GM12878 (cell line): ENCODE measurements at regions not wholly inside any gene's neighbourhood (a gene's known extent, or its start where the extent isn't known, plus 50 kb on each side); places are given as distances from the start of the nearest gene placed in this dataset.

Experiments
- ATAC-seq: fragments of 200-7000 bp; cut with Tn5 transposase; 3 replicates; pipeline ENCODE4 v1.9.1; 2020; ENCODE audit warnings: mild to moderate bottlenecking, moderate library complexity
- BruUV-seq: library from RNA; stranded (reverse); fragments of 400-500 nt; replicated peaks from 2 replicates; lab custom pipeline; 2021; lab: Mats Ljungman, UMichigan
- CTCF ChIA-PET: fragments of 300-600 bp; sonication (Branson Sonifier 250); formaldehyde crosslinking; extraction: SDS; loops from one replicate; lab custom pipeline; 2021; ENCODE audit warnings: inconsistent platforms; lab: Yijun Ruan, JAX
- POLR2A ChIA-PET: fragments of 350-600 bp; formaldehyde crosslinking; extraction: SDS; loops from one replicate; lab custom pipeline; 2021; ENCODE audit warnings: inconsistent platforms; lab: Charles Lee
- RAD21 ChIA-PET: fragments of 300-600 bp; sonication (Branson Sonifier 250); formaldehyde crosslinking; loops from one replicate; lab custom pipeline; 2023; ENCODE audit warnings: antibody characterized with exemption; ENCODE audit not compliant: unreplicated experiment; lab: Charles Lee
- SMC1A ChIA-PET: fragments of 300-600 bp; sonication (Branson Sonifier 250); formaldehyde crosslinking; loops from one replicate; lab custom pipeline; 2023; ENCODE audit not compliant: unreplicated experiment, uncharacterized antibody; lab: Charles Lee
- DNase-seq: peaks from one replicate; pipeline ENCODE4 v3.0.0-alpha.2; 2011; ENCODE audit warnings: low read depth, low spot score
- FAIRE-seq: peaks from 3 replicates; lab custom pipeline; 2011; peaks lifted over from hg19 to GRCh38; lab: Jason Lieb, UNC
- H2AFZ ChIP-seq: 2 replicates; pipeline ENCODE4 v1.6.0; 2011; ENCODE audit warnings: low read depth, low read length, control low read depth; ENCODE audit not compliant: control insufficient read depth
- H3K27ac ChIP-seq: 2 replicates; pipeline ENCODE4 v1.5.1; 2011; ENCODE audit warnings: control low read depth; ENCODE audit not compliant: control insufficient read depth, insufficient read depth
- H3K27me3 ChIP-seq, 2 experiments: replicated peaks in 1 of 2; 2 replicates each; pipeline versions ENCODE4 v1.6.0 to v1.6.1; 2011; ENCODE audit warnings: low read length in 1 of 2; ENCODE audit not compliant: control insufficient read depth in 2 of 2, insufficient read depth in 2 of 2
- H3K36me3 ChIP-seq, 2 experiments: 2 replicates each; pipeline ENCODE4 v1.5.1; 2011; ENCODE audit warnings: low read length in 1 of 2; ENCODE audit not compliant: control insufficient read depth in 2 of 2, insufficient read depth in 2 of 2
- H3K4me1 ChIP-seq: 2 replicates; pipeline ENCODE4 v1.6.1; 2011; ENCODE audit warnings: mild to moderate bottlenecking, low read length, moderate library complexity, mixed read lengths; ENCODE audit not compliant: control insufficient read depth, insufficient read depth
- H3K4me2 ChIP-seq: 2 replicates; pipeline ENCODE4 v1.6.0; 2011; ENCODE audit warnings: control low read depth; ENCODE audit not compliant: control insufficient read depth, insufficient read depth
- H3K4me3 ChIP-seq: fragments of 200-600 bp; sonication (generic); 2 replicates; pipeline ENCODE4 v1.5.1; 2016
- H3K79me2 ChIP-seq: 2 replicates; pipeline ENCODE4 v1.6.0; 2011; ENCODE audit warnings: low read length; ENCODE audit not compliant: control insufficient read depth, insufficient read depth
- H3K9ac ChIP-seq: 2 replicates; pipeline ENCODE4 v1.8.0; 2011; ENCODE audit warnings: low read length, control low read depth, mixed read lengths; ENCODE audit not compliant: control insufficient read depth, insufficient read depth
- H3K9me3 ChIP-seq: replicated peaks from 3 replicates; pipeline ENCODE4 v1.5.1; 2011; ENCODE audit warnings: mild to moderate bottlenecking, low read length; ENCODE audit not compliant: control insufficient read depth, insufficient read depth
- H4K20me1 ChIP-seq: 2 replicates; pipeline ENCODE4 v1.6.0; 2011; ENCODE audit not compliant: control insufficient read depth, insufficient read depth
- BHLHE40 ChIP-seq, 2 experiments: fragments of 450-650 bp in 1 of 2; IDR thresholded peaks; 2 replicates each; pipeline ENCODE4 v1.6.1; 2011 to 2017; ENCODE audit warnings: low read depth in 2 of 2, borderline replicate concordance in 1 of 2, improper control_type of control experiment in 1 of 2, low read length in 1 of 2, mild to moderate bottlenecking in 1 of 2
- BRCA1 ChIP-seq: IDR thresholded peaks from 2 replicates; pipeline ENCODE4 v1.6.1; 2011; ENCODE audit warnings: low read depth, low read length, improper control_type of control experiment
- CREB1 ChIP-seq: IDR thresholded peaks from 2 replicates; pipeline ENCODE4 v1.6.1; 2012; ENCODE audit warnings: low read depth, mild to moderate bottlenecking, inconsistent platforms
- CREM ChIP-seq: IDR thresholded peaks from 2 replicates; pipeline ENCODE4 v1.6.1; 2014; ENCODE audit warnings: antibody characterized with exemption, low read depth
- DPF2 ChIP-seq: fragments of 450-650 bp; IDR thresholded peaks from 2 replicates; pipeline ENCODE4 v1.6.1; 2017; ENCODE audit warnings: mild to moderate bottlenecking
- EED ChIP-seq: sonication (generic); IDR thresholded peaks from 2 replicates; pipeline ENCODE4 v1.6.1; 2016; ENCODE audit warnings: antibody characterized with exemption, low read depth
- ETV6 ChIP-seq, 2 experiments: fragments of 450-650 bp in 1 of 2; IDR thresholded peaks in 1 of 2; conservative IDR thresholded peaks in 1 of 2; 2 replicates each; pipeline ENCODE4 v1.6.1; 2014; ENCODE audit warnings: antibody characterized with exemption in 1 of 2, borderline replicate concordance in 1 of 2, low read depth in 1 of 2, mild to moderate bottlenecking in 1 of 2, moderate library complexity in 1 of 2
- EZH2 ChIP-seq: IDR thresholded peaks from 2 replicates; pipeline ENCODE4 v1.6.1; 2012; ENCODE audit warnings: low read depth, mild to moderate bottlenecking, control low read depth, inconsistent platforms, low read length, borderline replicate concordance; ENCODE audit not compliant: control insufficient read depth
- FOXM1 ChIP-seq: IDR thresholded peaks from 2 replicates; pipeline ENCODE4 v1.6.1; 2012; ENCODE audit warnings: low read depth, mild to moderate bottlenecking, inconsistent platforms, low read length, moderate library complexity
- IKZF1 ChIP-seq: fragments of 450-650 bp; conservative IDR thresholded peaks from 2 replicates; pipeline ENCODE4 v1.6.1; 2017; ENCODE audit warnings: antibody characterized with exemption, mild to moderate bottlenecking
- IKZF2 ChIP-seq, 2 experiments: fragments of 450-650 bp; IDR thresholded peaks; 2 replicates each; pipeline ENCODE4 v1.6.1; 2017; ENCODE audit warnings: mild to moderate bottlenecking in 2 of 2, moderate library complexity in 2 of 2
- IRF3 ChIP-seq: fragments of 450-650 bp; IDR thresholded peaks from 2 replicates; pipeline ENCODE4 v1.6.1; 2014; ENCODE audit warnings: mild to moderate bottlenecking
- JUNB ChIP-seq: IDR thresholded peaks from 2 replicates; pipeline ENCODE4 v1.6.1; 2016; ENCODE audit warnings: antibody characterized with exemption, mild to moderate bottlenecking
- MTA2 ChIP-seq: fragments of 450-650 bp; IDR thresholded peaks from 2 replicates; pipeline ENCODE4 v1.6.1; 2016; ENCODE audit warnings: low read depth, mild to moderate bottlenecking, moderate library complexity
- MYB ChIP-seq: fragments of 150-350 bp; IDR thresholded peaks from 2 replicates; pipeline ENCODE4 v1.6.1; 2014; ENCODE audit warnings: mild to moderate bottlenecking, low read depth, low read length, borderline replicate concordance
- NBN ChIP-seq: fragments of 450-650 bp; IDR thresholded peaks from 2 replicates; pipeline ENCODE4 v1.6.1; 2016
- NFIC ChIP-seq: IDR thresholded peaks from 2 replicates; pipeline ENCODE4 v1.6.1; 2012; ENCODE audit warnings: low read depth, mild to moderate bottlenecking, inconsistent platforms, low read length, moderate library complexity
- RBBP5 ChIP-seq: fragments of 200-600 bp; sonication (generic); conservative IDR thresholded peaks from 2 replicates; pipeline ENCODE4 v1.6.1; 2016
- RUNX3 ChIP-seq: IDR thresholded peaks from 2 replicates; pipeline ENCODE4 v1.6.1; 2012; ENCODE audit warnings: low read length, inconsistent platforms
- TARDBP ChIP-seq: IDR thresholded peaks from 2 replicates; pipeline ENCODE4 v1.6.1; 2016; ENCODE audit warnings: borderline replicate concordance
- YY1 ChIP-seq: IDR thresholded peaks from 2 replicates; pipeline ENCODE4 v1.6.1; 2011; ENCODE audit warnings: low read depth, mild to moderate bottlenecking, low read length
- ZBED1 ChIP-seq: IDR thresholded peaks from 2 replicates; pipeline ENCODE4 v1.6.1; 2016; ENCODE audit warnings: borderline replicate concordance
- ZSCAN29 ChIP-seq: fragments of 450-650 bp; IDR thresholded peaks from 2 replicates; pipeline ENCODE4 v1.6.1; 2017; ENCODE audit warnings: mild to moderate bottlenecking, moderate library complexity
- WGBS: methylation state at CpG from one replicate; pipeline ENCODE4 v1.1.6; 2016; ENCODE audit warnings: low lambda C conversion rate; ENCODE audit not compliant: insufficient replicate concordance, insufficient coverage; ENCODE audit errors: missing lambda C conversion rate; 5-methylcytosine and 5-hydroxymethylcytosine counted together
- in situ Hi-C: fragments of 300-500 bp; cut with MboI; formaldehyde crosslinking; loops from 9 replicates; pipeline ENCODE4 v1.14.3; 2018; ENCODE audit warnings: mixed read lengths
- intact Hi-C: fragments of 100-400 bp; cut with micrococcal nuclease; formaldehyde crosslinking; loops from one replicate; pipeline ENCODE4 v1.14.2; 2022; ENCODE audit not compliant: unreplicated experiment
- TF ChIP-seq, protein P1 (sequence below): IDR thresholded peaks from 2 replicates; pipeline ENCODE4 v1.6.1; 2012; ENCODE audit warnings: low read length, inconsistent platforms

- no peaks in the 10 kb centered on the region; the same call in 1 of the 3 replicates for H3K9me3 ChIP-seq
- H2AFZ ChIP-seq, result no peak overlapping the region; the same call in 1 of the 2 replicates
- H3K4me2 ChIP-seq, result peak overlapping the region; percentile 40; the same call in 1 of the 2 replicates
- ATAC-seq, result peak; percentile 52
- no peaks in the 10 kb centered on the region for H3K79me2 ChIP-seq
- no peak for DNase-seq
- CTCF ChIA-PET, result interaction anchor here (1.0 to 6.0 kb wide), 7 partner anchors 13 to 213 kb away, joined by 3 to 27 read pairs (median 4); partner anchors contain the start of genes CFAP61 and CRNKL1
- H3K36me3 ChIP-seq, result no peaks in the 10 kb centered on the region
- peaks cover 71% of the 10 kb centered on the region for H3K4me1 ChIP-seq
- FAIRE-seq, result no peak
- POLR2A ChIA-PET, result interaction anchor here (0.6 to 2.2 kb wide), 5 partner anchors 20 to 1329 kb away, joined by 3 to 9 read pairs (median 4); no protein-coding TSS in a partner anchor
- intact Hi-C loops (loop anchor here (1.0 to 2.0 kb wide), 2 partner anchors 30 to 94 kb away; no protein-coding TSS in a partner anchor), in situ Hi-C loops (no loop called here)
- SMC1A ChIA-PET, result interaction anchor here (0.6 to 9.3 kb wide), 13 partner anchors 8 to 287 kb away, joined by 3 to 139 read pairs (median 4); partner anchors contain the start of genes CFAP61 and CRNKL1
- BruUV-seq, result no TSS peak
- 13% methylated on average over 5 of the region's 6 CpGs for WGBS
- H3K4me3 ChIP-seq, result no peak overlapping the region
- RAD21 ChIA-PET, result interaction anchor here (0.6 to 5.0 kb wide), 18 partner anchors 8 to 209 kb away, joined by 3 to 51 read pairs (median 4); no protein-coding TSS in a partner anchor
- H3K27me3 ChIP-seq, result no peaks in the 10 kb centered on the region
- H3K9ac ChIP-seq, result no peak overlapping the region
- H3K27ac ChIP-seq, result peak overlapping the region; percentile 49
- H4K20me1 ChIP-seq, result no peaks in the 10 kb centered on the region
- TF ChIP-seq NFIC, result 0 out of 2 replicates have a peak, but pooled peaks have one; percentile 61
- no peak for TF ChIP-seq RBBP5
- peak; percentile 77 for TF ChIP-seq EED
- peak; percentile 67; the same call in 1 of the 2 replicates for TF ChIP-seq IKZF1
- no peak for TF ChIP-seq ZBED1
- TF ChIP-seq DPF2, result peak; percentile 52; the same call in 1 of the 2 replicates
- TF ChIP-seq TARDBP, result no peak
- TF ChIP-seq CREM, result no peak
- TF ChIP-seq YY1, result no peak
- peak; percentile 64; the same call in 1 of the 2 replicates for TF ChIP-seq RUNX3
- 0 out of 2 replicates have a peak, but pooled peaks have one; percentile 51 for TF ChIP-seq FOXM1
- TF ChIP-seq BHLHE40 (IDR thresholded peaks at IDR 0.05; ENCODE audit: borderline replicate concordance in 1 of 2, low read depth in 2 of 2, low read length in 1 of 2), result peak; percentile 11 to 20; a peak in 1 of 4 replicates
- no peak for TF ChIP-seq EZH2
- 0 out of 2 replicates have a peak, but pooled peaks have one; percentile 33 for TF ChIP-seq CREB1
- 0 out of 2 replicates have a peak, but pooled peaks have one; percentile 5 for TF ChIP-seq ZSCAN29
- TF ChIP-seq JUNB, result peak; percentile 30; the same call in 1 of the 2 replicates
- TF ChIP-seq ETV6 (conservative IDR thresholded peaks at IDR 0.05 in 1 of 2, IDR thresholded peaks at IDR 0.05 in 1 of 2; ENCODE audit: borderline replicate concordance in 1 of 2, low read depth in 1 of 2), result peak in 1 of 2 experiments; percentile 20; a peak in 1 of 4 replicates
- TF ChIP-seq MYB, result no peak
- TF ChIP-seq IRF3, result no peak
- no peak for TF ChIP-seq BRCA1
- peak; percentile 41; the same call in 1 of the 2 replicates for TF ChIP-seq MTA2
- peak; percentile 47 to 58; a peak in 3 of 4 replicates for TF ChIP-seq IKZF2 (IDR thresholded peaks at IDR 0.05)
- TF ChIP-seq, protein P1, sequence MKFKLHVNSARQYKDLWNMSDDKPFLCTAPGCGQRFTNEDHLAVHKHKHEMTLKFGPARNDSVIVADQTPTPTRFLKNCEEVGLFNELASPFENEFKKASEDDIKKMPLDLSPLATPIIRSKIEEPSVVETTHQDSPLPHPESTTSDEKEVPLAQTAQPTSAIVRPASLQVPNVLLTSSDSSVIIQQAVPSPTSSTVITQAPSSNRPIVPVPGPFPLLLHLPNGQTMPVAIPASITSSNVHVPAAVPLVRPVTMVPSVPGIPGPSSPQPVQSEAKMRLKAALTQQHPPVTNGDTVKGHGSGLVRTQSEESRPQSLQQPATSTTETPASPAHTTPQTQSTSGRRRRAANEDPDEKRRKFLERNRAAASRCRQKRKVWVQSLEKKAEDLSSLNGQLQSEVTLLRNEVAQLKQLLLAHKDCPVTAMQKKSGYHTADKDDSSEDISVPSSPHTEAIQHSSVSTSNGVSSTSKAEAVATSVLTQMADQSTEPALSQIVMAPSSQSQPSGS, result peak; percentile 36; the same call in 1 of the 2 replicates
- no peak for TF ChIP-seq NBN
Measured at GRCh38 chr20:19915111-19915798, 101.9 kb upstream of the NAA20 start.
